Loucy (cell line): ENCODE measurements at regions not wholly inside any gene's neighbourhood (a gene's known extent, or its start where the extent isn't known, plus 50 kb on each side); places are given as distances from the start of the nearest gene placed in this dataset.

Experiments used
- CTCF ChIP-seq: fragments of 200-600 bp; sonication (generic); conservative IDR thresholded peaks from 2 replicates; pipeline ENCODE4 v1.5.1; 2014; ENCODE audit warnings: mild to moderate bottlenecking, antibody characterized with exemption, low read length
- EZH2phosphoT487 ChIP-seq: fragments of 200-600 bp; IDR thresholded peaks from 2 replicates; pipeline ENCODE4 v1.6.1; 2018; ENCODE audit warnings: antibody characterized with exemption, mild to moderate bottlenecking, moderate library complexity, borderline replicate concordance

- TF ChIP-seq CTCF (no peak), EZH2phosphoT487 (no peak)
Measured at GRCh38 chr5:34469971-34470370, 186.2 kb upstream of the RAI14 start.
